ENCODE measurements at regions not wholly inside any gene's neighbourhood (a gene's known extent, or its start where the extent isn't known, plus 50 kb on each side); places are given as distances from the start of the nearest gene placed in this dataset.
A peak's percentile ranks its signal among the peaks of the same experiment; 100 is the strongest.
"Not testable (repeated sequence)": the region's sequence is repeated elsewhere in the genome, so short reads cannot be mapped to it uniquely, and the experiment has no call there.

DNA sequence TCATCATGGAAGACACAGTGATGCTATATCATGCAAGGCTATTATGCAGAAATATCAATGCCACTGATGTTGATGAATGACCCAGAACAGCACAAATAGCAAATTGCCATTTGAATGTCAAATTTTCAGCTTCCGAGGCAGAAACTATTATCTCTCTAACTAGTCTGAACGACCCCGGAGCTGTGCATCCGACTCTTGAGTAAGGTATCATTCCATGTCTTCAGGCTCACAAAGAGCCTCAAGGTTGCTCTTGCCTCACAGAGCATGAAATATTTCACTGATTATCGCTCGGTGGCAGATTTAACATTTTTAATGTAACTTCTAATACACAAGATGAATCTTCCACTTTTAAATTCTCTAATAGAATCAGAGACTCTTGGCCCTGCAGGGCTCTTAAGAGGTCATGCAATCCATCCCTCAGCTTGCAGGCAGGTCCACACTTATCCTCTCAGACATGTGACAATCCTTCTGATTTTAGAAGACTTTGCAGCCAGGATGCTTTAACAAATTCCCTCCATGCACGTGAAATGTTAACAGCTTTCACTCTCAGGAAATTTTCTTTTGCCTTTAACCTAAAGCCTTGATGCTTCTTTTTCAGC, 221.0 kb downstream of the FRK start:
- DNase-seq = no peak
- WGBS, 5 donors = 85 to 93% (median 91%) methylated on average over 7 of the region's 7 CpGs
- no peak for TF ChIP-seq POLR2AphosphoS5 (IDR thresholded peaks at IDR 0.05)
- TF ChIP-seq POLR2A (IDR thresholded peaks at IDR 0.05) = no peak
- TF ChIP-seq, protein P1, sequence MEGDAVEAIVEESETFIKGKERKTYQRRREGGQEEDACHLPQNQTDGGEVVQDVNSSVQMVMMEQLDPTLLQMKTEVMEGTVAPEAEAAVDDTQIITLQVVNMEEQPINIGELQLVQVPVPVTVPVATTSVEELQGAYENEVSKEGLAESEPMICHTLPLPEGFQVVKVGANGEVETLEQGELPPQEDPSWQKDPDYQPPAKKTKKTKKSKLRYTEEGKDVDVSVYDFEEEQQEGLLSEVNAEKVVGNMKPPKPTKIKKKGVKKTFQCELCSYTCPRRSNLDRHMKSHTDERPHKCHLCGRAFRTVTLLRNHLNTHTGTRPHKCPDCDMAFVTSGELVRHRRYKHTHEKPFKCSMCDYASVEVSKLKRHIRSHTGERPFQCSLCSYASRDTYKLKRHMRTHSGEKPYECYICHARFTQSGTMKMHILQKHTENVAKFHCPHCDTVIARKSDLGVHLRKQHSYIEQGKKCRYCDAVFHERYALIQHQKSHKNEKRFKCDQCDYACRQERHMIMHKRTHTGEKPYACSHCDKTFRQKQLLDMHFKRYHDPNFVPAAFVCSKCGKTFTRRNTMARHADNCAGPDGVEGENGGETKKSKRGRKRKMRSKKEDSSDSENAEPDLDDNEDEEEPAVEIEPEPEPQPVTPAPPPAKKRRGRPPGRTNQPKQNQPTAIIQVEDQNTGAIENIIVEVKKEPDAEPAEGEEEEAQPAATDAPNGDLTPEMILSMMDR (IDR thresholded peaks at IDR 0.05 in 8 of 11, conservative IDR thresholded peaks at IDR 0.05 in 3 of 11) = no peak
- Histone ChIP-seq H3K36me3 (no peaks in the 10 kb centered on the region), H3K27me3 (replicated peaks in 1 of 7) (no peaks in the 10 kb centered on the region), H3K27ac (no peak overlapping the region), H3K4me1 (no peaks in the 10 kb centered on the region), H3K4me3 (no peak overlapping the region), H3K9me3 (peaks cover 0 to 9% (median 2%) of the 10 kb centered on the region in 8 donors)
- intact Hi-C loops (cut with DNase I; ENCODE audit: low total_unique reads) = no loop called here

DNA sequence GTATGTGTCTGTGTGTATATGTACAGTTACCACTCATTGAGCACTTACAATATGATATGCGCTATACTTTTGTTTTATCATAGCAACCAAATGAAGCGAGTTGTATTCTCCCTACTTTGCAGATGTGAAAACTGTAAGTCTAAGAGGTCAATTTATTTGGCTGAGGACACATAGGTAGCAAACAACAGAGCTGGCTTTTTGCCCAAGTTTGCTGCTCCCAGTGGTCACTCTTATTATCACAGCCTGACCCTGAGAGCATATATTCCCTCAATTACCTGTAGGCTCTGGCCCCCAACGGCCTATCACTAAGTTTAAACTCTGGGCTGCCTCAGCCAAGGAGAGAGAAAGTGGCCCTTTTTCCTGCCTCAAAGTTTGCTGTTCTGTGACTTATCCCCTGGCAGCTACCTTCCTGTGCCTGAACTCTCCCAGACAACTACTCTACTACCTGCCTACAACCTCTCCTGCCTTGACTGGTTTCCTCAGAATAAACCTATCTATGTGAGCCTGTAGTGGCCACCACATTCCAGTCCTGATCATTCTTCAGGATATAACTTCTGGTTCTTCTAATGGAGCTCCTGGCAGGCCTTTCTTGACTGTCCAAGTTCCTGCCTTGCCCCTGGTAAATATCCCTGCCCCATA, 221.8 kb downstream of the FRK start:
- intact Hi-C loops (cut with DNase I; ENCODE audit: low total_unique reads) = no loop called here
- DNase-seq = no peak
- H3K9me3 ChIP-seq = peaks cover 0 to 9% (median 2%) of the 10 kb centered on the region in 8 donors

DNA sequence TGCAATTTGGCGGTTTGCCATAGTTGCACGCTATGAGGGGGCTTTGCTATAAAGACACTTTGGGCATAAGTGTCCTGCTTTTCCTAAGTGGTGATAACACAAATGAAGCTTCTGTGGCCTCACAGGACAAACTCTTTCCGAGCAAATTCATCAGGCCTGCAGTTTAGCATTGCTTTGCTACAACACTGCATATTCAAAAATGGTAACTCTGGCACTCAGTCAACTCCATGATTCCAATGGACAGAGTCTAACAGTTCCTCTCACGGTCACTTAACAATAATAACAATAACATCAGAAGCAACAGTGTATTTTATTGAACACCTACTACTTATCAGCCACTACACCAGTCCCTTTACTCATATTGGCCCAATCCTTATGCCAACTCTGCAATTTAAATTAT, 222.5 kb downstream of the FRK start:
- DNase-seq = no peak
- Histone ChIP-seq H3K36me3 (no peaks in the 10 kb centered on the region), H3K4me1 (no peaks in the 10 kb centered on the region), H3K27ac (no peak overlapping the region), H3K27me3 (replicated peaks in 1 of 7) (no peaks in the 10 kb centered on the region), H3K9me3 (peaks cover 0 to 9% (median 2%) of the 10 kb centered on the region in 8 donors), H3K4me3 (no peak overlapping the region)
- TF ChIP-seq POLR2AphosphoS5 (IDR thresholded peaks at IDR 0.05) (no peak), POLR2A (IDR thresholded peaks at IDR 0.05) (no peak)
- TF ChIP-seq, protein P1 (IDR thresholded peaks at IDR 0.05 in 8 of 11, conservative IDR thresholded peaks at IDR 0.05 in 3 of 11) = no peak
- intact Hi-C loops (cut with DNase I; ENCODE audit: low total_unique reads) = no loop called here
- WGBS, 5 donors = 81 to 93% (median 84%) methylated on average over 4 of the region's 4 CpGs

More for the DNA sequence above, 221.8 kb downstream of the FRK start:
- H3K4me1 ChIP-seq = no peaks in the 10 kb centered on the region
- no peaks in the 10 kb centered on the region for H3K27me3 ChIP-seq (replicated peaks in 1 of 7)
- TF ChIP-seq POLR2AphosphoS5 (IDR thresholded peaks at IDR 0.05) = no peak
- TF ChIP-seq, protein P1 (IDR thresholded peaks at IDR 0.05 in 8 of 11, conservative IDR thresholded peaks at IDR 0.05 in 3 of 11) = peak in 2 of 11 experiments; percentile 12 to 19
- H3K27ac ChIP-seq = no peak overlapping the region
- H3K36me3 ChIP-seq = no peaks in the 10 kb centered on the region
- 61 to 78% (median 64%) methylated on average over 3 of the region's 3 CpGs for WGBS, 5 donors
- H3K4me3 ChIP-seq = no peak overlapping the region

DNA sequence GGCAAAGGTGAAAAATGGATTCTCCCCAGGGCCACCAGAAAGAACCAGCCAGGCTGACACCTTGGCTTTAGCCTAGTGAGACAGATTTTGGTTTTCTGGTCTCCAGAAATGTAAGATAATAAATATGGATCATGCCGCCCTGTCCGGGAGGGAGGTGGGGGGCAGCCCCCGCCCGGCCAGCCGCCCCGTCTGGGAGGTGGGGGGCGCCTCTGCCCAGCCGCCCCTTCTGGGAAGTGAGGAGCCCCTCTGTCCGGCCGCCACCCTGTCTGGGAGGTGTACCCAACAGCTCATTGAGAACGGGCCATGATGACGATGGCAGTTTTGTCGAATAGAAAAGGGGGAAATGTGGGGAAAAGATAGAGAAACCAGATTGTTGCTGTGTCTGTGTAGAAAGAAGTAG, 224.3 kb downstream of the FRK start:
- H3K4me3 ChIP-seq; intact Hi-C loops (cut with DNase I; ENCODE audit: low total_unique reads); DNase-seq; H3K9me3 ChIP-seq; H3K27ac ChIP-seq; H3K27me3 ChIP-seq (replicated peaks in 1 of 7); H3K4me1 ChIP-seq; H3K36me3 ChIP-seq: not testable (repeated sequence)
- 92 to 97% (median 94%) methylated on average over 10 to 13 of the region's 13 CpGs for WGBS, 5 donors
